Fibroblast of lung (primary cell): ENCODE measurements at regions not wholly inside any gene's neighbourhood (a gene's known extent, or its start where the extent isn't known, plus 50 kb on each side); places are given as distances from the start of the nearest gene placed in this dataset.

Source experiments
- EZH2 ChIP-seq: IDR thresholded peaks from 2 replicates; pipeline ENCODE4 v1.5.1; 2012; ENCODE audit warnings: low read length, control low read depth, mild to moderate bottlenecking; ENCODE audit errors: missing control alignments
- TF ChIP-seq, protein P1 (sequence below), 2 donors: IDR thresholded peaks in 1 of 2; conservative IDR thresholded peaks in 1 of 2; 1 replicate in 1 of 2; 2 replicates in 1 of 2; pipeline ENCODE4 v1.5.1; 2011 to 2012; ENCODE audit warnings: low read length in 2 of 2, control low read depth in 1 of 2, inconsistent platforms in 1 of 2, low read depth in 1 of 2, mild to moderate bottlenecking in 1 of 2

DNA sequence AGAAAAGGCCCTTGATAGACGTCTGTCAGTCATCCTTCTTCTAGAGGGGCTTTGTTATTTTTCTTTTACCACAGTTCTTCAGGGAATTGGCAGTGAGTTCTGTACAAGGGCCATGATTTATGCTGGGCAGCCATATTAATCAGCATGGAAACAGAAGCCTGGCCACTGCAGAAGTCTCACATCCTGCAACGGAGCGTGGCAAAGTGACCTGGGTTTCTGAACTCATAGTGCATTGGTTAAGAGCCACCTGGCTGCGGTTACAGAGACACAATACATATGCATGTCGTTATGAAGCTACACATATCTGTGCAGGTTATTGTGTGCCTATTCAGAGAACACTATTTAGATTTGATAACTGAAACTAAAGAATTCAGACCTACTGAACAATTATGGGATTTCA is 419.4 kb upstream of the CELF2 start:
- TF ChIP-seq, protein P1, sequence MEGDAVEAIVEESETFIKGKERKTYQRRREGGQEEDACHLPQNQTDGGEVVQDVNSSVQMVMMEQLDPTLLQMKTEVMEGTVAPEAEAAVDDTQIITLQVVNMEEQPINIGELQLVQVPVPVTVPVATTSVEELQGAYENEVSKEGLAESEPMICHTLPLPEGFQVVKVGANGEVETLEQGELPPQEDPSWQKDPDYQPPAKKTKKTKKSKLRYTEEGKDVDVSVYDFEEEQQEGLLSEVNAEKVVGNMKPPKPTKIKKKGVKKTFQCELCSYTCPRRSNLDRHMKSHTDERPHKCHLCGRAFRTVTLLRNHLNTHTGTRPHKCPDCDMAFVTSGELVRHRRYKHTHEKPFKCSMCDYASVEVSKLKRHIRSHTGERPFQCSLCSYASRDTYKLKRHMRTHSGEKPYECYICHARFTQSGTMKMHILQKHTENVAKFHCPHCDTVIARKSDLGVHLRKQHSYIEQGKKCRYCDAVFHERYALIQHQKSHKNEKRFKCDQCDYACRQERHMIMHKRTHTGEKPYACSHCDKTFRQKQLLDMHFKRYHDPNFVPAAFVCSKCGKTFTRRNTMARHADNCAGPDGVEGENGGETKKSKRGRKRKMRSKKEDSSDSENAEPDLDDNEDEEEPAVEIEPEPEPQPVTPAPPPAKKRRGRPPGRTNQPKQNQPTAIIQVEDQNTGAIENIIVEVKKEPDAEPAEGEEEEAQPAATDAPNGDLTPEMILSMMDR (conservative IDR thresholded peaks at IDR 0.05 in 1 of 2, IDR thresholded peaks at IDR 0.05 in 1 of 2; ENCODE audit: low read depth in 1 of 2, low read length in 2 of 2), result no peak
- TF ChIP-seq EZH2, result no peak
